IMR-90 (cell line): ENCODE measurements at regions not wholly inside any gene's neighbourhood (a gene's known extent, or its start where the extent isn't known, plus 50 kb on each side); places are given as distances from the start of the nearest gene placed in this dataset.

Source experiments
- ATAC-seq: fragments of 200-7000 bp; cut with Tn5 transposase; 2 replicates; pipeline ENCODE4 v1.9.1; 2020; ENCODE audit warnings: low read depth, mild to moderate bottlenecking, moderate library complexity
- BruUV-seq: library from RNA; stranded (reverse); fragments of 400-500 nt; replicated peaks from 2 replicates; lab custom pipeline; 2021; lab: Mats Ljungman, UMichigan
- CTCF ChIA-PET: fragments of 300-600 bp; formaldehyde crosslinking; extraction: SDS; loops from one replicate; lab custom pipeline; 2021; ENCODE audit warnings: antibody characterized with exemption; lab: Yijun Ruan, JAX
- POLR2A ChIA-PET: fragments of 300-600 bp; sonication (Branson Sonifier 250); formaldehyde crosslinking; loops from one replicate; lab custom pipeline; 2022; ENCODE audit warnings: antibody characterized with exemption; ENCODE audit not compliant: unreplicated experiment; lab: Charles Lee
- DNase-seq: peaks from one replicate; pipeline ENCODE4 v3.0.0; 2013
- H2AFZ ChIP-seq: replicated peaks from 2 replicates; pipeline ENCODE3; 2013; ENCODE audit warnings: low read length, mild to moderate bottlenecking; ENCODE audit not compliant: poor library complexity
- H2AK5ac ChIP-seq: 2 replicates; pipeline ENCODE4 v1.6.1; 2013; ENCODE audit warnings: low read depth, low read length, inconsistent platforms
- H2AK9ac ChIP-seq: replicated peaks from 2 replicates; pipeline ENCODE3; 2013; ENCODE audit warnings: mild to moderate bottlenecking, low read depth, low read length, moderate library complexity; ENCODE audit not compliant: poor library complexity
- H2BK120ac ChIP-seq: 2 replicates; pipeline ENCODE4 v1.6.1; 2013; ENCODE audit warnings: low read depth, low read length, inconsistent platforms
- H2BK15ac ChIP-seq: 3 replicates; pipeline ENCODE4 v1.6.1; 2013; ENCODE audit warnings: low read depth, low read length, inconsistent platforms
- H2BK20ac ChIP-seq: 2 replicates; pipeline ENCODE4 v1.6.1; 2013; ENCODE audit warnings: low read depth, mild to moderate bottlenecking, inconsistent platforms, low read length, moderate library complexity
- H2BK5ac ChIP-seq: 2 replicates; pipeline ENCODE4 v1.6.1; 2013; ENCODE audit warnings: mild to moderate bottlenecking, low read depth, low read length, inconsistent platforms; ENCODE audit not compliant: poor library complexity, severe bottlenecking
- H3K14ac ChIP-seq: replicated peaks from 2 replicates; pipeline ENCODE4 v1.6.1; 2013; ENCODE audit warnings: low read depth, low read length, inconsistent platforms
- H3K18ac ChIP-seq: 2 replicates; pipeline ENCODE4 v1.6.1; 2013; ENCODE audit warnings: low read depth, low read length, control low read depth
- H3K23ac ChIP-seq: 2 replicates; pipeline ENCODE4 v1.6.1; 2013; ENCODE audit warnings: low read depth, low read length, inconsistent platforms
- H3K27ac ChIP-seq: 2 replicates; pipeline ENCODE4 v1.5.1; 2013; ENCODE audit warnings: mild to moderate bottlenecking, control low read depth, low read length; ENCODE audit not compliant: insufficient read depth
- H3K27me3 ChIP-seq: 2 replicates; pipeline ENCODE4 v1.6.1; 2013; ENCODE audit warnings: low read length; ENCODE audit not compliant: control insufficient read depth, insufficient read depth
- H3K36me3 ChIP-seq: 2 replicates; pipeline ENCODE4 v1.6.1; 2013; ENCODE audit warnings: low read length, mixed read lengths; ENCODE audit not compliant: control insufficient read depth, insufficient read depth
- H3K4ac ChIP-seq: 2 replicates; pipeline ENCODE4 v1.6.1; 2013; ENCODE audit warnings: low read depth, low read length, inconsistent platforms
- H3K4me1 ChIP-seq: 2 replicates; pipeline ENCODE4 v1.6.1; 2013; ENCODE audit warnings: low read length, mixed read lengths; ENCODE audit not compliant: control insufficient read depth, insufficient read depth
- H3K4me2 ChIP-seq: 2 replicates; pipeline ENCODE4 v1.6.1; 2013; ENCODE audit warnings: low read depth, mild to moderate bottlenecking, control low read depth, low read length, moderate library complexity
- H3K4me3 ChIP-seq: 2 replicates; pipeline ENCODE4 v1.5.1; 2013; ENCODE audit warnings: low read depth, mild to moderate bottlenecking, control low read depth, low read length, moderate library complexity; ENCODE audit not compliant: insufficient read depth
- H3K56ac ChIP-seq: 2 replicates; pipeline ENCODE4 v1.6.1; 2013; ENCODE audit warnings: low read length, inconsistent platforms; ENCODE audit not compliant: insufficient read depth; ENCODE audit errors: extremely low read depth
- H3K79me1 ChIP-seq, 2 experiments: 2 replicates each; pipeline ENCODE4 v1.6.1; 2013; ENCODE audit warnings: low read length in 2 of 2, inconsistent platforms in 1 of 2, low read depth in 1 of 2
- H3K9ac ChIP-seq: 2 replicates; pipeline ENCODE4 v1.6.1; 2013; ENCODE audit warnings: low read depth, low read length, control low read depth
- H3K9me1 ChIP-seq: 2 replicates; pipeline ENCODE4 v1.6.1; 2013; ENCODE audit warnings: low read length, inconsistent platforms; ENCODE audit not compliant: insufficient read depth
- H3K9me3 ChIP-seq: 2 replicates; pipeline ENCODE4 v1.6.1; 2013; ENCODE audit warnings: low read length; ENCODE audit not compliant: control insufficient read depth, insufficient read depth
- H4K20me1 ChIP-seq: 2 replicates; pipeline ENCODE4 v1.6.1; 2013; ENCODE audit warnings: low read length, inconsistent platforms; ENCODE audit not compliant: insufficient read depth
- H4K5ac ChIP-seq: 2 replicates; pipeline ENCODE4 v1.6.1; 2013; ENCODE audit warnings: mild to moderate bottlenecking, low read depth, low read length, control low read depth
- H4K8ac ChIP-seq, 2 experiments: 2 replicates each; pipeline ENCODE4 v1.6.1; 2013; ENCODE audit warnings: low read depth in 2 of 2, low read length in 2 of 2, control low read depth in 1 of 2, inconsistent platforms in 1 of 2
- H4K91ac ChIP-seq: 2 replicates; pipeline ENCODE4 v1.6.1; 2013; ENCODE audit warnings: low read depth, low read length, inconsistent platforms; ENCODE audit not compliant: insufficient read depth
- BHLHE40 ChIP-seq: fragments of 150-350 bp; IDR thresholded peaks from 2 replicates; pipeline ENCODE4 v1.6.1; 2016; ENCODE audit warnings: mild to moderate bottlenecking, low read depth, low read length
- CEBPB ChIP-seq: IDR thresholded peaks from 2 replicates; pipeline ENCODE4 v1.6.1; 2012; ENCODE audit warnings: low read depth, low read length, improper control_type of control experiment
- CHD1 ChIP-seq: IDR thresholded peaks from 2 replicates; pipeline ENCODE4 v1.6.1; 2012; ENCODE audit warnings: low read depth, low read length, improper control_type of control experiment
- ELK1 ChIP-seq: fragments of 150-350 bp; IDR thresholded peaks from 2 replicates; pipeline ENCODE4 v1.6.1; 2016; ENCODE audit warnings: low read depth, mild to moderate bottlenecking, low read length, moderate library complexity, borderline replicate concordance
- FOS ChIP-seq: fragments of 150-350 bp; IDR thresholded peaks from 2 replicates; pipeline ENCODE4 v1.6.1; 2016; ENCODE audit warnings: low read depth, low read length
- MAFK ChIP-seq: IDR thresholded peaks from 2 replicates; pipeline ENCODE4 v1.6.1; 2012; ENCODE audit warnings: low read depth, low read length, improper control_type of control experiment
- MAZ ChIP-seq: IDR thresholded peaks from 2 replicates; pipeline ENCODE4 v1.6.1; 2012; ENCODE audit warnings: low read depth, mild to moderate bottlenecking, low read length, improper control_type of control experiment, moderate library complexity, borderline replicate concordance
- MXI1 ChIP-seq: IDR thresholded peaks from 2 replicates; pipeline ENCODE4 v1.6.1; 2012; ENCODE audit warnings: low read depth, mild to moderate bottlenecking, low read length, moderate library complexity, borderline replicate concordance
- NFE2L2 ChIP-seq: fragments of 150-350 bp; IDR thresholded peaks from 2 replicates; pipeline ENCODE4 v1.6.1; 2016; ENCODE audit warnings: low read depth, mild to moderate bottlenecking, low read length
- POLR2A ChIP-seq: IDR thresholded peaks from 2 replicates; pipeline ENCODE4 v1.6.1; 2012; ENCODE audit warnings: mild to moderate bottlenecking, low read depth, low read length
- RAD21 ChIP-seq: IDR thresholded peaks from 2 replicates; pipeline ENCODE4 v1.6.1; 2012; ENCODE audit warnings: low read length, improper control_type of control experiment
- RCOR1 ChIP-seq: IDR thresholded peaks from 2 replicates; pipeline ENCODE4 v1.6.1; 2012; ENCODE audit warnings: mild to moderate bottlenecking, low read length, improper control_type of control experiment; ENCODE audit not compliant: insufficient replicate concordance
- RFX5 ChIP-seq: IDR thresholded peaks from 2 replicates; pipeline ENCODE4 v1.8.0; 2012; ENCODE audit warnings: low read depth, mild to moderate bottlenecking, low read length, moderate library complexity
- SMC3 ChIP-seq: fragments of 150-350 bp; IDR thresholded peaks from 2 replicates; pipeline ENCODE4 v1.6.1; 2016; ENCODE audit warnings: low read depth, mild to moderate bottlenecking, antibody characterized with exemption, low read length, moderate library complexity
- WGBS, 2 experiments: methylation state at CpG; one replicate each; pipeline versions ENCODE4 v1.1.5 to v1.1.7; 2013; ENCODE audit warnings: missing lambda C conversion rate in 2 of 2; ENCODE audit not compliant: insufficient read length in 1 of 2; ENCODE audit errors: extremely low coverage in 2 of 2; 5-methylcytosine and 5-hydroxymethylcytosine counted together
- dilution Hi-C: fragments of 300-500 bp; cut with HindIII; formaldehyde crosslinking; loops from one replicate; pipeline ENCODE4 v1.14.3; 2018; ENCODE audit warnings: low sequenced_read_pairs; ENCODE audit not compliant: unreplicated experiment
- in situ Hi-C: fragments of 300-500 bp; cut with MboI; formaldehyde crosslinking; loops from 3 replicates; pipeline ENCODE4 v1.14.3; 2019; ENCODE audit warnings: low sequenced_read_pairs, inconsistent platforms, mixed read lengths
- intact Hi-C: fragments of 100-400 bp; cut with micrococcal nuclease; formaldehyde crosslinking; loops from 2 replicates; pipeline ENCODE4 v1.10.0; 2022
- TF ChIP-seq, protein P1 (sequence below): conservative IDR thresholded peaks from 2 replicates; pipeline ENCODE4 v1.5.1; 2012; ENCODE audit warnings: mild to moderate bottlenecking, low read depth, low read length, improper control_type of control experiment
- TF ChIP-seq, protein P2 (sequence below): fragments of 150-350 bp; IDR thresholded peaks from 2 replicates; pipeline ENCODE4 v1.6.1; 2017; ENCODE audit warnings: mild to moderate bottlenecking, antibody characterized with exemption, low read length, low read depth

GRCh38 chr10:25858076-25858475 is 76.0 kb upstream of the MYO3A start:
- Histone ChIP-seq H3K4me1 (no peaks in the 10 kb centered on the region), H3K79me1 (no peaks in the 10 kb centered on the region), H3K18ac (no peak overlapping the region), H2BK20ac (no peak overlapping the region), H2BK120ac (no peak overlapping the region), H3K4ac (no peak overlapping the region), H2BK5ac (no peak overlapping the region), H3K9me1 (no peaks in the 10 kb centered on the region), H4K8ac (no peak overlapping the region), H2AK5ac (no peak overlapping the region), H4K91ac (no peak overlapping the region), H2BK15ac (no peak overlapping the region), H2AFZ (no peak overlapping the region), H3K27me3 (no peaks in the 10 kb centered on the region), H3K36me3 (no peaks in the 10 kb centered on the region), H4K20me1 (no peaks in the 10 kb centered on the region), H3K23ac (no peak overlapping the region), H3K4me2 (no peak overlapping the region), H3K9ac (no peak overlapping the region), H2AK9ac (no peak overlapping the region), H3K14ac (no peak overlapping the region), H3K56ac (no peak overlapping the region), H3K27ac (no peak overlapping the region), H3K4me3 (no peak overlapping the region), H3K9me3 (peaks cover 4% of the 10 kb centered on the region), H4K5ac (no peak overlapping the region)
- dilution Hi-C loops: no loop called here
- WGBS, 2 experiments: no CpG with 5 or more reads among the region's 3 CpGs
- no peak for ATAC-seq
- DNase-seq: no peak
- CTCF ChIA-PET: no interaction called here
- POLR2A ChIA-PET: no interaction called here
- intact Hi-C loops: no loop called here
- in situ Hi-C loops: no loop called here
- no TSS peak for BruUV-seq
- TF ChIP-seq RCOR1 (no peak), MAZ (no peak), POLR2A (no peak), CEBPB (no peak), RFX5 (no peak), MXI1 (no peak), SMC3 (no peak), BHLHE40 (no peak), MAFK (no peak), NFE2L2 (no peak), FOS (no peak), ELK1 (no peak), CHD1 (no peak), RAD21 (no peak)
- TF ChIP-seq, protein P1, sequence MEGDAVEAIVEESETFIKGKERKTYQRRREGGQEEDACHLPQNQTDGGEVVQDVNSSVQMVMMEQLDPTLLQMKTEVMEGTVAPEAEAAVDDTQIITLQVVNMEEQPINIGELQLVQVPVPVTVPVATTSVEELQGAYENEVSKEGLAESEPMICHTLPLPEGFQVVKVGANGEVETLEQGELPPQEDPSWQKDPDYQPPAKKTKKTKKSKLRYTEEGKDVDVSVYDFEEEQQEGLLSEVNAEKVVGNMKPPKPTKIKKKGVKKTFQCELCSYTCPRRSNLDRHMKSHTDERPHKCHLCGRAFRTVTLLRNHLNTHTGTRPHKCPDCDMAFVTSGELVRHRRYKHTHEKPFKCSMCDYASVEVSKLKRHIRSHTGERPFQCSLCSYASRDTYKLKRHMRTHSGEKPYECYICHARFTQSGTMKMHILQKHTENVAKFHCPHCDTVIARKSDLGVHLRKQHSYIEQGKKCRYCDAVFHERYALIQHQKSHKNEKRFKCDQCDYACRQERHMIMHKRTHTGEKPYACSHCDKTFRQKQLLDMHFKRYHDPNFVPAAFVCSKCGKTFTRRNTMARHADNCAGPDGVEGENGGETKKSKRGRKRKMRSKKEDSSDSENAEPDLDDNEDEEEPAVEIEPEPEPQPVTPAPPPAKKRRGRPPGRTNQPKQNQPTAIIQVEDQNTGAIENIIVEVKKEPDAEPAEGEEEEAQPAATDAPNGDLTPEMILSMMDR: no peak
- TF ChIP-seq, protein P2, sequence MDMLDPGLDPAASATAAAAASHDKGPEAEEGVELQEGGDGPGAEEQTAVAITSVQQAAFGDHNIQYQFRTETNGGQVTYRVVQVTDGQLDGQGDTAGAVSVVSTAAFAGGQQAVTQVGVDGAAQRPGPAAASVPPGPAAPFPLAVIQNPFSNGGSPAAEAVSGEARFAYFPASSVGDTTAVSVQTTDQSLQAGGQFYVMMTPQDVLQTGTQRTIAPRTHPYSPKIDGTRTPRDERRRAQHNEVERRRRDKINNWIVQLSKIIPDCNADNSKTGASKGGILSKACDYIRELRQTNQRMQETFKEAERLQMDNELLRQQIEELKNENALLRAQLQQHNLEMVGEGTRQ: no peak
